Stomach (tissue), 8 donors: ENCODE measurements at regions not wholly inside any gene's neighbourhood (a gene's known extent, or its start where the extent isn't known, plus 50 kb on each side); places are given as distances from the start of the nearest gene placed in this dataset.

ENCODE experiments used
- DNase-seq, 2 donors: peaks; one replicate each; pipeline versions ENCODE4 v3.0.0 to v3.0.0-alpha.2; 2013 to 2019
- H3K27ac ChIP-seq, 5 donors: fragments of 200-600 bp in 4 of 5; sonication (generic) in 4 of 5; one replicate each; pipeline ENCODE4 v1.5.1; 2013 to 2019; ENCODE audit warnings: mild to moderate bottlenecking in 1 of 5, moderate library complexity in 1 of 5
- H3K27me3 ChIP-seq, 3 donors: fragments of 200-600 bp; sonication (generic); one replicate each; pipeline ENCODE4 v1.5.1; 2017 to 2019; ENCODE audit warnings: mixed run types in 1 of 3
- H3K36me3 ChIP-seq, 4 donors: fragments of 200-600 bp; sonication (generic); 1 replicate in 3 of 4; 2 replicates in 1 of 4; pipeline ENCODE4 v1.5.1; 2016 to 2019
- H3K4me1 ChIP-seq, 4 donors: fragments of 200-600 bp; sonication (generic); one replicate each; pipeline ENCODE4 v1.5.1; 2016 to 2019
- H3K4me3 ChIP-seq, 4 donors: fragments of 200-600 bp; sonication (generic) in 3 of 4; one replicate each; pipeline ENCODE4 v1.5.1; 2016 to 2019; ENCODE audit warnings: mild to moderate bottlenecking in 1 of 4
- H3K9me3 ChIP-seq, 4 donors: fragments of 200-600 bp; sonication (generic); one replicate each; pipeline ENCODE4 v1.5.1; 2016 to 2019
- CTCF ChIP-seq, 7 experiments: fragments of 450-650 bp in 4 of 7; fragments of 200-600 bp in 3 of 7; sonication (generic) in 3 of 7; IDR thresholded peaks; one replicate each; pipeline ENCODE4 v1.5.1; 2016 to 2019; ENCODE audit warnings: antibody characterized with exemption in 7 of 7, control low read depth in 2 of 7, mild to moderate bottlenecking in 1 of 7
- EP300 ChIP-seq: sonication (generic); formaldehyde crosslinking; IDR thresholded peaks from one replicate; pipeline ENCODE4 v1.6.1; 2017; ENCODE audit warnings: antibody characterized with exemption
- POLR2A ChIP-seq, 4 donors: fragments of 450-650 bp; IDR thresholded peaks; one replicate each; pipeline ENCODE4 v1.6.1; 2016; ENCODE audit warnings: antibody characterized with exemption in 4 of 4, control low read depth in 2 of 4, mild to moderate bottlenecking in 1 of 4, moderate library complexity in 1 of 4
- POLR2AphosphoS5 ChIP-seq, 3 donors: sonication (generic); formaldehyde crosslinking; IDR thresholded peaks; one replicate each; pipeline ENCODE4 v1.6.1; 2016; ENCODE audit warnings: antibody characterized with exemption in 3 of 3
- WGBS, 5 donors: extraction: QIAGEN DNeasy Blood & Tissue Kit in 3 of 5; methylation state at CpG; one replicate each; pipeline versions ENCODE4 v1.1.5 to v1.1.7; 2013 to 2018; 5-methylcytosine and 5-hydroxymethylcytosine counted together
- intact Hi-C: fragments of 100-400 bp; cut with DNase I; formaldehyde crosslinking; loops from one replicate; pipeline ENCODE4 v1.15.1; 2023; ENCODE audit warnings: low total_unique reads
- donor health status: healthy with polysubstance abuse.
- donor health status: Bipolar disorder and iron deficiency.
- donor health status: healthy.

GRCh38 chr1:70897273-70897672 is 150.3 kb downstream of the PTGER3 start:
- Histone ChIP-seq H3K36me3 (no peaks in the 10 kb centered on the region), H3K27ac (no peak overlapping the region), H3K27me3 (no peaks in the 10 kb centered on the region), H3K9me3 (no peaks in the 10 kb centered on the region), H3K4me3 (no peak overlapping the region), H3K4me1 (no peaks in the 10 kb centered on the region)
- intact Hi-C loops, result no loop called here
- no peak for TF ChIP-seq EP300
- TF ChIP-seq CTCF (IDR thresholded peaks at IDR 0.05), result no peak
- TF ChIP-seq POLR2A (IDR thresholded peaks at IDR 0.05), result no peak
- TF ChIP-seq POLR2AphosphoS5 (IDR thresholded peaks at IDR 0.05), result no peak
- DNase-seq, result no peak
- WGBS, 5 donors, result 72 to 87% (median 81%) methylated on average over 4 of the region's 4 CpGs

- intact Hi-C loops, result no loop called here
- no peaks in the 10 kb centered on the region for H3K4me1 ChIP-seq
These were observed 147.9 kb downstream of the PTGER3 start for GRCh38 chr1:70899735-70900134.

GRCh38 chr1:70902211-70902610 is 145.4 kb downstream of the PTGER3 start:
- Histone ChIP-seq H3K4me1 (no peaks in the 10 kb centered on the region), H3K27me3 (no peaks in the 10 kb centered on the region), H3K4me3 (no peak overlapping the region), H3K9me3 (no peaks in the 10 kb centered on the region), H3K27ac (no peak overlapping the region), H3K36me3 (no peaks in the 10 kb centered on the region)
- WGBS, 5 donors, result 45 to 52% (median 52%) methylated on average over 1 of the region's 1 CpG
- intact Hi-C loops, result no loop called here
- no peak for DNase-seq
- no peak for TF ChIP-seq POLR2AphosphoS5 (IDR thresholded peaks at IDR 0.05)
- no peak for TF ChIP-seq EP300
- no peak for TF ChIP-seq CTCF (IDR thresholded peaks at IDR 0.05)
- TF ChIP-seq POLR2A (IDR thresholded peaks at IDR 0.05), result no peak

More at GRCh38 chr1:70899735-70900134, 147.9 kb downstream of the PTGER3 start:
- no peaks in the 10 kb centered on the region for H3K27me3 ChIP-seq
- H3K4me3 ChIP-seq, result no peak overlapping the region
- H3K9me3 ChIP-seq, result no peaks in the 10 kb centered on the region
- TF ChIP-seq CTCF (IDR thresholded peaks at IDR 0.05), result no peak
- TF ChIP-seq POLR2AphosphoS5 (IDR thresholded peaks at IDR 0.05), result no peak
- TF ChIP-seq EP300, result no peak
- no peak for TF ChIP-seq POLR2A (IDR thresholded peaks at IDR 0.05)
- no peaks in the 10 kb centered on the region for H3K36me3 ChIP-seq
- no peak overlapping the region for H3K27ac ChIP-seq
- DNase-seq, result no peak

- Histone ChIP-seq H3K36me3 (no peaks in the 10 kb centered on the region), H3K9me3 (no peaks in the 10 kb centered on the region), H3K27ac (no peak overlapping the region), H3K27me3 (no peaks in the 10 kb centered on the region), H3K4me3 (no peak overlapping the region), H3K4me1 (no peaks in the 10 kb centered on the region)
- TF ChIP-seq POLR2A (IDR thresholded peaks at IDR 0.05) (no peak), CTCF (IDR thresholded peaks at IDR 0.05) (no peak), POLR2AphosphoS5 (IDR thresholded peaks at IDR 0.05) (no peak), EP300 (no peak)
- intact Hi-C loops, result no loop called here
- DNase-seq, result no peak
These were observed 140.8 kb downstream of the PTGER3 start for GRCh38 chr1:70906800-70907199.
